ENCODE measurements at regions not wholly inside any gene's neighbourhood (a gene's known extent, or its start where the extent isn't known, plus 50 kb on each side); places are given as distances from the start of the nearest gene placed in this dataset.
"Not testable (repeated sequence)": the region's sequence is repeated elsewhere in the genome, so short reads cannot be mapped to it uniquely, and the experiment has no call there.

- DNase-seq: no peak
These were observed 56.8 kb upstream of the ZNF469 start for GRCh38 chr16:88325976-88326375.

- DNase-seq: no peak
These were observed 55.9 kb upstream of the ZNF469 start for GRCh38 chr16:88326611-88327485.

DNA sequence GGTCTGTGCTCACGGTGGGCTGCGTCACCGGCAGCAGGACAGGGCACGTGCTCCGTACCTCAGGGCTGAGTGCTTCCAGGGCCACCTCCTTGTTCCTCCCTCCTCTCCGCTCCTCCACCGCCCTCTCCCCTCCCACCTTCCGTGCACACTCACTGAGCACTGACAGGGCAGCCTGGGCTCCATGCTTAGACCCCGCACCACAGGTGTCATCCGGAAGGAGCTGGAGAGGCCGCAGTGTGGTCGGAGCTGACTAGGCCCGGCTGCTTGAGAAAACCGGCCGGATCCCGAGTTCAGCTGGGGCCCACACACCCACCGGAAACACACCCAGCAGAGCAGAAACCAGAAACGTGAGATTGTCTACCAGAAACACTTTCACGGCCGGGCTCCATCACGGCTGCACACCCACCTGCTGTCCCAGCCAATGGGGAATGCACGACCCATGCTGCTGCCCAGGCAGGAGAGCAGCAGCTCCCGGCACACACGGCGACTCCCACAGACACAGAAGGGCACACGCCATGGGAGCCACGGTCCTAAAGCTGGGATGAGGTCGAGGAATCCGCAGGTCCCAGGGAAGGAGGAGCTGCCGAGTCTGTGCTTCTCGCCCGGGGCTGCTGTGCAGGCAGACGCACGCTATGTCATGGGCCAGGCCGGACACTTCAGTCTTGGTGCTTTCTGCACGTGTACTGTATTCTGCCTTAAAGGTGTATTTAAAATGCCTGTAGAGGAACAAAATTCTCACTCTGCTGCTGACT is 55.0 kb upstream of the ZNF469 start:
- no peak for DNase-seq

GRCh38 chr16:88328313-88328980 is 54.3 kb upstream of the ZNF469 start:
- DNase-seq: no peak

GRCh38 chr16:88329726-88330700 is 52.7 kb upstream of the ZNF469 start:
- no peak for DNase-seq

GRCh38 chr16:88330971-88331890 is 51.5 kb upstream of the ZNF469 start:
- DNase-seq: no peak

DNA sequence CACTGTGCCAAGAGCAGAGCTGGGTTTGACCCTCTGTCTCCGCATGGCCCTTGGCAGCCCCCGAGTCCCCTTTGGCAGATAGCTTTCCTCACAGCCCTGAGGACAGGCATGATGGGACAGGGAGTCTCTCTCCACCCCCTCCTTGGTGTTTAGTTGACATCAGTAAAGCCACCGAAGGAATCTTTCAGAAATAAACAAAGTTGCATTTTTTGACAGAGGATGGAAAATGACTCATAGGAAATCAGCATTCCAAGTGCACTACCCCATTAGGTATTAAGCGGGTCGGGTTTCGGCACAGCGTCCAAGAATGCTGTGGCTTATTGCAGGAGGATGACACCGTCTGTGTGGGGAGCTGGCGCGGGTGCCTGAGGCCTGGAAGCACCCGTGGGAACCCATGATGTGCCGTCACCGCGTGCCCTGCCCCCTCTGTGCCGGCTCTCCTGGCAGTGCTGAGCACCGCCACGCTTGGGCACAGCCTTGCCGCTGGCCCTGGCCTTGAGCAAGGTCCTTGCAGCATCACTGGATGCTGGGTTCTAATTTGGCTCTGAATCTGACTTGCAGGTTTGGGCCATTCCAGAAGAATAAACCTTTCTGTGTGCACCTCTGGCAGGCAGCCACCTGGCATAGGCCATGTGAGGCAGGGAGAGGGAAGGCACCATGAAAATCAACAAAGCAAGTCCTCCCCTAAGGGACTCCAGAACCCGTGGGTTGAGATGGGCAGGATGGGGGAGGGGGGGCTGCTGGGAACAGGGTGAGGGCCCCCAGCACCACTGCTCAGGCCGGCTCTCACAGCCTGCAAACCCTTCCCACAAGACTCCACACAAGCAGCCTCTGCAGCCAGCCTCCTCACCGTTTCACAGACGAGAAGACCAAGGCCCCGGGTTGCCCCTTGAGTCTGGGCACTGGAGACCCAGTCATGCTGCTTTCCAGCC is 50.5 kb upstream of the ZNF469 start:
- no peak for DNase-seq

GRCh38 chr16:88332921-88333825 is 49.6 kb upstream of the ZNF469 start:
- not testable (repeated sequence) for DNase-seq
